K562 (cell line): ENCODE measurements at regions not wholly inside any gene's neighbourhood (a gene's known extent, or its start where the extent isn't known, plus 50 kb on each side); places are given as distances from the start of the nearest gene placed in this dataset.

Experiments
- ATAC-seq: fragments of 200-7000 bp; cut with Tn5 transposase; 3 replicates; pipeline ENCODE4 v1.9.1; 2020; ENCODE audit warnings: moderate library complexity
- BruUV-seq: library from RNA; stranded (reverse); fragments of 400-500 nt; replicated peaks from 2 replicates; lab custom pipeline; 2021; lab: Mats Ljungman, UMichigan
- CTCF ChIA-PET: fragments of 300-600 bp; formaldehyde crosslinking; extraction: SDS; loops from one replicate; lab custom pipeline; 2021; ENCODE audit warnings: low intra/inter-chr PET ratio; lab: Yijun Ruan, JAX
- POLR2A ChIA-PET: fragments of 300-600, 350-650 bp; sonication (Branson Sonifier 250); formaldehyde crosslinking; extraction: SDS; loops from one replicate; lab custom pipeline; 2021; ENCODE audit warnings: antibody characterized with exemption, inconsistent platforms; lab: Yijun Ruan, JAX
- DNase-seq, 4 experiments: peaks; one replicate each; pipeline versions ENCODE4 v3.0.0 to v3.0.0-alpha.2; 2011 to 2018; ENCODE audit warnings: low spot score in 3 of 4, mixed read lengths in 3 of 4; ENCODE audit errors: extremely low read depth in 1 of 4
- FAIRE-seq: peaks from 2 replicates; lab custom pipeline; 2011; peaks lifted over from hg19 to GRCh38; lab: Jason Lieb, UNC
- H2AFZ ChIP-seq: 2 replicates; pipeline ENCODE4 v1.6.0; 2011; ENCODE audit warnings: low read depth, low read length, control low read depth, inconsistent platforms
- H3K27ac ChIP-seq: fragments of 200-600 bp; 3 replicates; pipeline ENCODE4 v1.8.0; 2011; ENCODE audit warnings: low read depth, mild to moderate bottlenecking, control low read depth, inconsistent platforms, low read length, moderate library complexity, mixed read lengths; ENCODE audit errors: extremely low read depth
- H3K27me3 ChIP-seq, 2 experiments: fragments of 300-600 bp in 1 of 2; 2 replicates in 1 of 2; 3 replicates in 1 of 2; pipeline versions ENCODE4 v1.6.0 to v1.8.0; 2011; ENCODE audit warnings: inconsistent platforms in 2 of 2, low read length in 2 of 2, mild to moderate bottlenecking in 1 of 2, mixed read lengths in 1 of 2, moderate library complexity in 1 of 2; ENCODE audit not compliant: control insufficient read depth in 2 of 2, insufficient read depth in 2 of 2
- H3K36me3 ChIP-seq: fragments of 300-600 bp; 3 replicates; pipeline ENCODE4 v1.8.0; 2011; ENCODE audit warnings: mild to moderate bottlenecking, low read length, inconsistent platforms; ENCODE audit not compliant: control insufficient read depth, insufficient read depth
- H3K4me1 ChIP-seq, 2 experiments: fragments of 200-600 bp in 1 of 2; replicated peaks in 1 of 2; 2 replicates in 1 of 2; 3 replicates in 1 of 2; pipeline versions ENCODE4 v1.5.1 to v1.8.0; 2011; ENCODE audit warnings: inconsistent platforms in 2 of 2, low read length in 2 of 2, mild to moderate bottlenecking in 1 of 2, mixed read lengths in 1 of 2, moderate library complexity in 1 of 2; ENCODE audit not compliant: control insufficient read depth in 2 of 2, insufficient read depth in 2 of 2
- H3K4me2 ChIP-seq: 2 replicates; pipeline ENCODE4 v1.6.1; 2011; ENCODE audit warnings: low read length, control low read depth, inconsistent platforms, mixed read lengths; ENCODE audit not compliant: insufficient read depth
- H3K4me3 ChIP-seq: fragments of 200-600 bp; sonication (generic), shearing (Covaris generic); 2 replicates; pipeline ENCODE4 v1.5.1; 2016; ENCODE audit warnings: control low read depth, inconsistent platforms
- H3K79me2 ChIP-seq: fragments of 200-600 bp; 3 replicates; pipeline ENCODE4 v1.8.0; 2011; ENCODE audit warnings: low read length, inconsistent platforms; ENCODE audit not compliant: control insufficient read depth, insufficient read depth
- H3K9ac ChIP-seq, 2 experiments: 2 replicates each; pipeline versions ENCODE4 v1.6.0 to v1.6.1; 2011; ENCODE audit warnings: low read depth in 2 of 2, low read length in 2 of 2, control low read depth in 1 of 2, inconsistent platforms in 1 of 2, mild to moderate bottlenecking in 1 of 2, mixed read lengths in 1 of 2; ENCODE audit not compliant: insufficient read depth in 1 of 2
- H3K9me1 ChIP-seq: one replicate; pipeline ENCODE4 v1.6.0; 2011; ENCODE audit warnings: inconsistent platforms, mild to moderate bottlenecking, low read length, moderate library complexity; ENCODE audit not compliant: control insufficient read depth, insufficient read depth
- H3K9me3 ChIP-seq: replicated peaks from 2 replicates; pipeline ENCODE4 v1.5.1; 2011; ENCODE audit warnings: low read depth, low read length, inconsistent platforms; ENCODE audit not compliant: control insufficient read depth, insufficient read depth
- H4K20me1 ChIP-seq: replicated peaks from 2 replicates; pipeline ENCODE4 v1.6.1; 2011; ENCODE audit warnings: low read length, inconsistent platforms, mixed read lengths; ENCODE audit not compliant: control insufficient read depth, insufficient read depth
- CLOCK ChIP-seq: fragments of 250-450 bp; sonication (Bioruptor Pico); IDR thresholded peaks from 2 replicates; pipeline ENCODE4 v1.4.0; 2020; ENCODE audit warnings: mild to moderate bottlenecking, moderate library complexity, borderline replicate concordance
- ZBTB26 ChIP-seq: fragments of 450-650 bp; formaldehyde crosslinking; IDR thresholded peaks from 2 replicates; pipeline ENCODE4 v1.4.0; 2022; ENCODE audit warnings: missing genetic modification characterization
- ZBTB43 ChIP-seq: sonication (generic); formaldehyde crosslinking; IDR thresholded peaks from 2 replicates; pipeline ENCODE4 v1.8.0; 2023; ENCODE audit warnings: mild to moderate bottlenecking, missing genetic modification reagents
- WGBS: fragments of 100-300 bp; shearing (Covaris generic); methylation state at CpG from one replicate; pipeline ENCODE4 v1.1.6; 2016; ENCODE audit warnings: low coverage, mixed read lengths; ENCODE audit not compliant: insufficient coverage; ENCODE audit errors: missing lambda C conversion rate; 5-methylcytosine and 5-hydroxymethylcytosine counted together
- in situ Hi-C: fragments of 300-500 bp; cut with MboI; formaldehyde crosslinking; loops from 4 replicates; pipeline ENCODE4 v1.15.0; 2018; ENCODE audit warnings: inconsistent platforms, mixed read lengths
- intact Hi-C: fragments of 100-400 bp; cut with micrococcal nuclease; formaldehyde crosslinking; loops from 2 replicates; pipeline ENCODE4 v1.14.2; 2022

GRCh38 chr10:62744136-62744535, 60.4 kb upstream of the ADO start (continued):
- no peak for TF ChIP-seq CLOCK (CRISPR knock-in tag)
- TF ChIP-seq ZBTB26 (CRISPR knock-in tag), result no peak

- in situ Hi-C loops, result no loop called here
- no peak for TF ChIP-seq ZBTB43 (CRISPR knock-in tag)
- H2AFZ ChIP-seq, result no peak overlapping the region
- H3K9ac ChIP-seq, result no peak overlapping the region
- no peaks in the 10 kb centered on the region for H3K79me2 ChIP-seq
- no peak for FAIRE-seq
- H3K4me3 ChIP-seq, result no peak overlapping the region
- ChIA-PET CTCF (no interaction called here), POLR2A (interaction anchor here (0.6 kb wide), 1 partner anchor 21 kb away, joined by 3 read pairs; no protein-coding TSS in a partner anchor)
- intact Hi-C loops, result no loop called here
- no peaks in the 10 kb centered on the region; the same call in 1 of the 2 replicates for H4K20me1 ChIP-seq
- no peaks in the 10 kb centered on the region for H3K36me3 ChIP-seq
- H3K9me1 ChIP-seq, result no peaks in the 10 kb centered on the region
- no peak overlapping the region for H3K4me2 ChIP-seq
- no TSS peak for BruUV-seq
- ATAC-seq, result no peak
- no peak overlapping the region for H3K27ac ChIP-seq
- H3K27me3 ChIP-seq, result peaks cover 2 to 12% of the 10 kb centered on the region in 2 experiments; a peak in 4 of 5 replicates
- H3K9me3 ChIP-seq, result no peaks in the 10 kb centered on the region
- 3% methylated on average over 2 of the region's 2 CpGs for WGBS
- no peaks in the 10 kb centered on the region for H3K4me1 ChIP-seq
- DNase-seq, result no peak
Measured at GRCh38 chr10:62745581-62745980, 58.9 kb upstream of the ADO start.
